T47D (cell line): ENCODE measurements at regions not wholly inside any gene's neighbourhood (a gene's known extent, or its start where the extent isn't known, plus 50 kb on each side); places are given as distances from the start of the nearest gene placed in this dataset.
A peak's percentile ranks its signal among the peaks of the same experiment; 100 is the strongest.

Source experiments
- DNase-seq, 2 experiments: peaks; one replicate each; pipeline versions ENCODE4 v3.0.0 to v3.0.0-alpha.2; 2011 to 2012; ENCODE audit warnings: low read depth in 1 of 2, low spot score in 1 of 2
- JUND ChIP-seq: IDR thresholded peaks from 2 replicates; pipeline ENCODE4 v1.6.1; 2012; ENCODE audit warnings: low read depth
- in situ Hi-C: cut with HindIII; loops from 2 replicates; pipeline ENCODE4 v1.10.0; 2016; ENCODE audit warnings: low sequenced_read_pairs, low pct_unique_long_range_greater_than_20kb

GRCh38 chr4:24158031-24158430 lies 268.2 kb upstream of the PPARGC1A start:
- no peak for TF ChIP-seq JUND
- in situ Hi-C loops, result no loop called here
- no peak for DNase-seq

- no peak for DNase-seq
- in situ Hi-C loops, result no loop called here
- TF ChIP-seq JUND, result no peak
These were observed 260.2 kb upstream of the PPARGC1A start for GRCh38 chr4:24150034-24150433.

GRCh38 chr4:24146127-24146526 lies 256.3 kb upstream of the PPARGC1A start:
- DNase-seq, result no peak
- in situ Hi-C loops, result no loop called here
- TF ChIP-seq JUND, result no peak

- no peak for DNase-seq
- TF ChIP-seq JUND, result no peak
- in situ Hi-C loops, result no loop called here
These were observed 255.7 kb upstream of the PPARGC1A start for GRCh38 chr4:24145591-24145990.

GRCh38 chr4:24144381-24144780 lies 254.5 kb upstream of the PPARGC1A start:
- TF ChIP-seq JUND, result no peak
- in situ Hi-C loops, result no loop called here
- no peak for DNase-seq

GRCh38 chr4:24143741-24144140 lies 253.9 kb upstream of the PPARGC1A start:
- peak in 1 of 2 experiments; percentile 4 for DNase-seq
- in situ Hi-C loops, result no loop called here
- TF ChIP-seq JUND, result no peak

GRCh38 chr4:24141836-24142235 lies 252.0 kb upstream of the PPARGC1A start:
- no peak for TF ChIP-seq JUND
- DNase-seq, result no peak
- in situ Hi-C loops, result no loop called here

- in situ Hi-C loops, result no loop called here
These were observed 251.0 kb upstream of the PPARGC1A start for GRCh38 chr4:24140892-24141291.

GRCh38 chr4:24137671-24138601 lies 248.1 kb upstream of the PPARGC1A start:
- TF ChIP-seq JUND, result no peak
- peak; percentile 2 to 58 for DNase-seq
- in situ Hi-C loops, result no loop called here

More at GRCh38 chr4:24140892-24141291, 251.0 kb upstream of the PPARGC1A start:
- no peak for TF ChIP-seq JUND
- DNase-seq, result no peak

- in situ Hi-C loops, result no loop called here
- no peak for DNase-seq
- TF ChIP-seq JUND, result no peak
These were observed 242.3 kb upstream of the PPARGC1A start for GRCh38 chr4:24131954-24132673.

GRCh38 chr4:24130637-24131036 lies 240.8 kb upstream of the PPARGC1A start:
- in situ Hi-C loops, result no loop called here
- DNase-seq, result no peak
- TF ChIP-seq JUND, result no peak

- TF ChIP-seq JUND, result no peak
- in situ Hi-C loops, result no loop called here
- no peak for DNase-seq
These were observed 236.9 kb upstream of the PPARGC1A start for GRCh38 chr4:24126776-24127175.
